Activated gamma-delta T cell treated with anti-CD3 and anti-CD28 coated beads, Interleukin-2, amount 50 U/mL, for 16 hours (primary cell): ENCODE measurements at regions not wholly inside any gene's neighbourhood (a gene's known extent, or its start where the extent isn't known, plus 50 kb on each side); places are given as distances from the start of the nearest gene placed in this dataset.

Experiments
- DNase-seq: peaks from one replicate; pipeline ENCODE4 v3.0.0-alpha.2; 2020; ENCODE audit warnings: low read depth

DNA sequence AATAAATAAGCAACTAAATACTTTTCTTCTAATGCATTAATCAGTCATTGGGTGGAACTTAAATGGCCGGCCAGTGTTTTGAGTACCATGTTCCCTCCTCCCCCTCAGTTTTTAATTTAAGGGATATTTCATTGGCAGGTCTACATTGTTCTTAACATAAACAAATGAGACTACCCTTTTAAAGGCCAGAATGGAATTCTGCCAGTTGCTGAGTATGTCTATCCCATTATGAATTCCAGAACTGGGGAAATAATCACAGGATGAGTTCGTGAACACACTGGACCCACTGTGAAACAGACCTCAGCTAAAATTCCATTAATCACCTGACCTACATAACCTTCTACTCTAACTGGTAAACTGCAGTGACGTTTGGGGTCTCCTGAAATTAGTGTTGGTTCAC, 305.5 kb upstream of the PKN2 start:
- DNase-seq, result no peak

DNA sequence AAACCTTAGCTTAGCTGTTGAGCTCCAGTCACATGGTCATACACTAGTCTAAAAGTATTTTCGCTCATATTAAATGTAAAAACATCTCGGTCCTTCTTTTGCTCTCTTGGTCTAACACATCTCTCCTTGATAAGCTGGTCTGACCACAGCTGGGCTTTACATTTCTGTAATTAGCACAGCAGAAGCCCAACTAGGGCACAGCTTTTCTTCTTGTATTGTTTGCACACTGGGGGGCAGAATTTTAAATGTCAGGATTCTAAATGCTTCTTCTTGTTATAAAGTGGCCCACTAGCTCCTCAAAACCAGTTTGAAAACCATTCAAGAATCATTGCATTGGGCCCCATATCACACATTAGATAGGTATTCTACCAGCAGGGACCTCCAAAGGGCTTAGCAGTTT, 289.1 kb upstream of the PKN2 start:
- no peak for DNase-seq

DNA sequence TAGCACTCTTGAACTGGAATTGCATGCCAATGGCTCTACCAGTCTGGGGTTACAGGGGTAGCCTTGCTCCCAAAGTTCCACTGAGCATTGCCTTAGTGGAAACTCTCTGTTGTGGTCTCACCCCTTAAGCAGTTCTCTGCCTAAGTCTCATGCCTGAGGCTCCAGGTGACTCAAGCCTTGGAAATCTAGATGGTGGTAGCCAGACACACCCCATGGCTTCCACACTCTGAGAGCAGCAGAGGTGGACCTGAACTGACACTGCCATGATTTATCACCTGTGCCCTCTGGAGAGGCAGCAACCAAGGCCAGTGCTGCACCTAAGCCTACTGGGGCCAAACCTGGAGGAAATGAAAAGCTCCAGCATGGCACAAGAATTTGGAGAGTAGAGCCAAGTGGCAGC, 285.7 kb upstream of the PKN2 start:
- no peak for DNase-seq

DNA sequence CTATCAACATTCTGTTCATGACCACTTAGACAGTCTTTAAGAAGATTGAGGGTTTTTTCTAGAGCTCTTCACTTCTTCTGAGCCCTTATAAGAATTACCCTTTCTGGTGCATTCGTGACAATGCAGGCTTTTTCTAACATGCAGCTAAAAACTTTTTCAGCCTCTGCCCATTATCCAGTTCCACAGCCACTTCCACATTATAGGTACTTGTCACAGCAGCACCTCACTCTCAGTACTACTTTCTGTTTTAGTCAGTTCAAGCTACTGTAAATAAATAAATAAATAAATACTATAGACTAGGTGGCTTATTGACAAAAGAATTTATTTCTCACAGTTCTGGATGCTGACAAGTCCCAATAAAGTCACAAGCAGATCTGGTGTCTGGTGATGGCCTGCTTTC, 284.4 kb upstream of the PKN2 start:
- no peak for DNase-seq

DNA sequence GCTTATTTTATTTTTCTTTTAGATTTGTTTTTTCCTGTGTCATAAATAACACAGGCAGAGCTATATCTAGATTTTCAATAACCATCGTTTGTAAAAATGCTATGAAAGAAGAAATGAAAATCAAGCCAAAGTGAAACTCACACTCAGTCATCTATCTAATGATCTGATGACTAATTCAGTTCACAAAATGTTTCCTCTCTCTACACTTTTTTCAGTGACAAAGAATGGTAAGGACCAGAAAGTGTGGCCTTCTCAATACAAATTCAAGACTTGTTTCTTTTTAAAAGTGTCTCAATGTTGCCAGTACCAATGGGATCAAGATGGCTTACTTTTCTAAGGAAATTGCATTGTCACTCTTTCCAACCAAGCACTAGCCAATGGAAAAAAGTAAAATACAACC, 282.8 kb upstream of the PKN2 start:
- no peak for DNase-seq

DNA sequence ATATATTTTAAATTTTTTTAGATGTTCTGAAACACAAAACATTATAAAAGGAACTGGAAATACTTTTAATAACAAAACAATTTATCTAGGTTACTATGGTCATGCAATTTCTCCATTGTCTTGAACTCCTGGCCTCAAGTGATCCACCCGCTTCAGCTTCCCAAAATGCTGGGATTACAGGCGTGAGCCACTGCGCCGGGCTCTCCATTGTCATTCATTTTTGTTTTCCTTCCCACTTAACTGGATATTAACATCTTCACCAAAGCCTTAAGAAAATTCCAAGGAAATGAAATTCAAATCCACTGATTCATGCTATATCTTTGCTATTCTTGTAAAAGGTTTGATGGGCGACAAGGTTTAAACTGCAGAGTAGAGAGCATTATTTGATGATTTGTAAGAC, 279.5 kb upstream of the PKN2 start:
- DNase-seq, result no peak

DNA sequence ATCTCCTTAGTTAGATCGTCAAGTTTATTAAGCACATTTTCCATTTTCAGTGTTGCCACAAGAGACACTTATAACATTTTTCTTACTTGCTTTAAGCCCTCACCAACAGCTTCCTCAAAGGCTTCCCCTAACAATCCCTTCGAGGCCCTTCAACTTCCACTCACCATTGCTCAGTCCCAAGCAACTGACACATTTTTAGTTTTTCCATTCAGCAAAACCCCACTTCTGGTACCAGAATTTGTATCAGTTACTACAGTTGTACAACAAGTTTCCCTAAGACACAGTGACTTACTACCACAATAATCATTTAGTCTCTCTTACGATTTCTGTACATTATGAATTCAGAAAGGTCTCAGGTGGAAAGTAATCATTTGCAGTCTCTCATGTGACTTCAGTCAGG, 276.8 kb upstream of the PKN2 start:
- DNase-seq, result no peak

DNA sequence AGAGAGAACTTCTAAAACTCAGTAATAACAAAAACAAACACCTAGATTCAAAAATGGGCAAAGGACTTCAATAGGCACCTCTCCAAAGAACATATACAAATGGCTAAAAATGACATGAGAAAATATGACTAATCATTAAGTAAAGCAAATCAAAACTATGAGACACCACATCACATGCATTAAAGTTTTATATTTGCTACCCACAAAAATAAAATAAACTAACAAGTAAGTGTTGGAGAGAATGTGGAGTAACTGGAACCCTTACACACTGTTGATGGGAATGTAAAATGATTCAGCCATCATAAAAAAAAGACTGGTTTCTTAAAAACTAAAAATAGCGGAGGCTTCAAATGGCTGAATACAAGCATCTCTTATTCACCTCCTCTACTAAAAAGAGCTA, 262.1 kb upstream of the PKN2 start:
- DNase-seq, result no peak

DNA sequence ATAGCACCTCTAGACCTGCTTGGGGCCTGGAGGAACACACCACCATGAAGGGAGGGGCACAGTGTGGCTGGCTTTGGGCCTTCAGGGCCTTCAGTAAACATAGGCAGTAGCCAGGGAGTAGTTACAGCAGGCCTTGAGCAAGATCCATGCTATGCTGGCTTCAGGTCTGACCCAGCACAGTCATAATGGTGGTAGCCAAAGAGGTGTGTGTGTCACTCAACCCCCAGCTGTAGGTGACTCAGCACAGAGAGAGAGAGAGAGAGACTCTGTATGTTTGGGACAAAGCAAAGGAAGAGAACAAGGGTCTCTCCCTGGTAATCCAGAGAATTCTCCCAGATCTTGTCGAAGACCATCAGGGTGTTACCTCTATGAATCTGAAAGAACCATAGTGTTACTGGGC, 250.5 kb upstream of the PKN2 start:
- DNase-seq, result no peak

DNA sequence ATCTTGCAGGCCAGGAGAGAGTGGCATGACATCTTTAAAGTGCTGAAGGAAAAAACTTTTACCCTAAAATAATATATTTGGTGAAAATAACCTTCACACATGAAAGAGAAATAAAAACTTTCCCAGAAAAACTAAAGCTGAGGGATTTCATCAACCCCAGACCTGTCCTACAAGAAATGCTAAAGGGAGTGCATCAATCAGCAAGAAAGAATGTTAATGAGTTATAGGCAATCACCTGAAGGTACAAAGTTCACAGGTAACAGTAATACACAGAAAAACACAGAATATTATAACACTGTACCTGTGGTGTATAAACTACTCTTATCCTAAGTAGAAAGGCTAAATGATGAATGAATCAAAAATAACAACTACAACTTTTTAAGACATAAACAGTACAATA, 249.2 kb upstream of the PKN2 start:
- no peak for DNase-seq

DNA sequence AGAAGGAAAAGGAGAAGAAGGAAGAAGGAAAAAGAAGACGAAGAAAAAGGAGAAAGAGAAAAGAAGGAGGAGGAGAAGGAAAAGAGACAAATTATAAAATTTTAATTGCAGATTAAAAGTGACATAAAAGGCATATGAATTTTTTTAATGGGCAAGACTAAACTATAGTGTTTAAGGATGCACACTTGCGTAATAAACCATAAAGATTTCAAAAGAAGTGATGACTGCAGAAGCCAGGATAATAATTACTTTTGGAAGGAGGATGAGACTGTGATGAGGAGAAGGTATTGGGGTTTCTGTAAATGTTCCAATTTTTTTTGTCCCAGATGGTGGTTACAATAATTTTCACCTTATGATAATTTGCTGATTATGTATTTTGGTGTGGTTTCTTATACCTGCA, 243.1 kb upstream of the PKN2 start:
- no peak for DNase-seq

DNA sequence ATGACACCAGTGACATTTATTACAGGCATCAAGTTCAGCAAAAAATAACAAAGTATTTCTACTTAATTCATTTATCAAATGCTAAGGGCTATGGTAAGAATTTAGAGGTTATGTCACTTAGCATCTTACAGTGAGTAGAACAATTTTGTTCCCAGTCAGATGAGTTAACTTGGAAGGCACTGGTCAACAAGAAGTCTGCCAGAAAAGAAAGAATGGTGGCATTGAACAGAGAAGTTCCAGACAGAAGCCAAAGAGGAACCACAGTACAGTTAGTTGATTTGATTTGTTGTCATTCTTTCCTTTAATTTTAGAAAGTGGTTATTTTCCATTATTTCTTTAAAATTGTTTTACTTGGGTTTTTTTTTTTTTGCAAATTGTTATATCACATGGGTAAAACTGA, 232.2 kb upstream of the PKN2 start:
- no peak for DNase-seq

DNA sequence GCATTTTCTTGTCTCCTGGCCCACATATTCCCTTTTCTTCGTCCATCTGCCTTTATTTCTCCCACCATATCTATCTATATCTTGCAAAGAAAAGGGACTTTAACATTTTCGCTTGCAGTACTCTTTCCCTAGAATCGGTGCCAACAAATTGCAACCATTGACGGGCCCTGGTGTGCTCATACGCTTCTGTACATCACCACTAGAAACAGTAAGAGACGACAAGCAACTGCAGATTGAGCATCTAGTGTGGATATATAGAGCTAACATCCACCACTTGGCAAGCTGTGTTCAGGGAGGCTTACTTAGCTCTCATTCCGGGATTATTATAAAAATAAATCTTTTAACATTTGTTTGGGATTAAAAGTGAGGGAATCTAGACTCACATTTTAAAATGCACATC, 230.8 kb upstream of the PKN2 start:
- DNase-seq, result no peak

DNA sequence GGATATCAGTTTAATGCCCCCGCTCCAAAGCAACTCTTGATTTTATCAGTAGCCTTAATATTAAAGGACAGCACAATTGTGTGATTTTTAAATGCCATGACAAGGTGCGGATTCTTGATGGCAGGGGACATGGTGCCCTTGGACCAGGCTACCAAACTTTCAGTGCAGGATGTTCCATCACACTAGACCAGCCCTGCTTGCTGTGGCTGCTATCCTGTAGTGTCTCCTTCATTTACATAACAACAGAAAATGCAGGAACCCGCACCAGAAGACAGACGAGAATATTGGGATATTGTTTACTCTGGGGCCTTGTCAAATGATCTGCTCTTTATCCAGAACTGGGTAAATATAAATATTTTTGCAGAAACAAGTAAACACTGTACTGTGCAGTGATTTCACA, 229.3 kb upstream of the PKN2 start:
- no peak for DNase-seq

DNA sequence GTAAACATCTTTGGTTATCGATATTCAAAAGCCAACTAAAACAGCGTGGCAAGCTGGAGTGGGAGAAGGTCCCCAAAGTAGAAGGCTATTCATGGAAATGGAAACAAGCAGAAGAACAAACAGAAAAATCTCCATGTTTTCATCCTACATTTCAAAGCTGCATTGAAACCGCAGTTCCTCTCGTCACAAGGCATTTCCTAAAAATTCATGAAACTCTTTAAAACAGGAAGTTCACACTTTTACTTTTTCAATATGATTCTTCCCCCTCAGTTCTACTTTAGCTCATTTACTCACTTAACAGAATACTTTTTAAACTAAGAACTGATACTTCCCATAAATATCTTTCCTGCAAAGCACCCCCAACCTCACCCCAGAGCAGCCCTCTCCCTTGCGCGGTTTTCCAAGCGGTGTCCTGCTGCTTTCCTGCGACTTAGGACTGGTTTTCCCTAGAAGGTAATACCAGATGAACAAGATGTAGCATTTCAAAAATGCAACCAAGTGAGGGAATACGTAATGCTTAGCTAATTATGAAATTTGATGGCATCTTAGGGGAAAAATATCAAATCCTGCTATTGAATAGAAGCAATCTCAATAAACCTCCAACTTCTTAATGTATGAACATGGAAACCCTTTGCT, 228.3 kb upstream of the PKN2 start:
- no peak for DNase-seq

DNA sequence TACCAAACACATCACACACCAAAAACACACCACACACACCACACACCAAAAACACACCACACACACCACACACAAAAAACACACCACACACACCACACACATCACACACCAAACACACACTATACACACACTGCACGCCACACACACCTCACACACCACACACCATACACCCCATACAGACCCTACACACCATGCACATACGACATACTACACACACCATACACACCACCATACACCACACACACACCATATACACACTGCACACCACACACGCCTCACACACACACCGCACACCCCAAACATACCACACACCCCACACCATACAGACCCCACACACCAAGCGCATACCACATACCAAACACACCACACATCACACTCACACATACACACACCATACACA, 226.9 kb upstream of the PKN2 start:
- no peak for DNase-seq

DNA sequence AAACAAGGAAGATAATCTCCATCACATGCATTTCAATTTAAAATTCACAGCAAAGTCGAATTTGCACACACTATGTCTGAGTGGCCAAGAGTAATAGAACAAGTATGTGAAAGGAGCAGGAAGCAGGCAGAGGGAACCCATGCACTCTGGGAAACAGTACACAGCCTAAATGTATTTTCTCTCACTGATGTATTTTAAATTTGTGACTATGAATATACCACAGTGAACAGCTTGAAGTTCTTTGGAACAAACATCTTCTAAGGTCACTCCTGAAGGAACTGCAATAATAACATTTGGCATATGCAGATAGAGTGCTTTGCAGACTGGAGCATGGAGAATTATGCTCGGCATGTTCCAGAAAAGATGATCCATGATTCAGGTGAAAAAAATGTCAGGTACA, 223.1 kb upstream of the PKN2 start:
- no peak for DNase-seq

DNA sequence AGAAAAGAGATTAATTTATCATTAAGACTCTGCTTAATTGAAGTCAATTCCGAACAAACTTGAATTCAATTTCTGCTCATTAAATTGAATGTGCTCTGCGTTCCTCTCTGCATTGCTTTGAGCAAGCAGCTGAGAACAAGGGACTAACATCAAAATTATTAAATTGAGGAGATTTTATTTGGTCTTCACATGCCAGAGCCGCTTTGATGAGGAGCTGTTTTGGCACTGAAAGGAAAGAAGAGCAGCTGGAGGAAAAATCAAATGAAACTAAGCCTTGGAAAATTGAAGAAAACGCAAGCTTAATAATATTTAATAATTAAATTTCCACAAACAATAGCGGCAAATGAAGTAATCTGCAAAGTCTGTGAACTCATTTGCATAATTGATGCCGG, 222.0 kb upstream of the PKN2 start:
- DNase-seq, result no peak

DNA sequence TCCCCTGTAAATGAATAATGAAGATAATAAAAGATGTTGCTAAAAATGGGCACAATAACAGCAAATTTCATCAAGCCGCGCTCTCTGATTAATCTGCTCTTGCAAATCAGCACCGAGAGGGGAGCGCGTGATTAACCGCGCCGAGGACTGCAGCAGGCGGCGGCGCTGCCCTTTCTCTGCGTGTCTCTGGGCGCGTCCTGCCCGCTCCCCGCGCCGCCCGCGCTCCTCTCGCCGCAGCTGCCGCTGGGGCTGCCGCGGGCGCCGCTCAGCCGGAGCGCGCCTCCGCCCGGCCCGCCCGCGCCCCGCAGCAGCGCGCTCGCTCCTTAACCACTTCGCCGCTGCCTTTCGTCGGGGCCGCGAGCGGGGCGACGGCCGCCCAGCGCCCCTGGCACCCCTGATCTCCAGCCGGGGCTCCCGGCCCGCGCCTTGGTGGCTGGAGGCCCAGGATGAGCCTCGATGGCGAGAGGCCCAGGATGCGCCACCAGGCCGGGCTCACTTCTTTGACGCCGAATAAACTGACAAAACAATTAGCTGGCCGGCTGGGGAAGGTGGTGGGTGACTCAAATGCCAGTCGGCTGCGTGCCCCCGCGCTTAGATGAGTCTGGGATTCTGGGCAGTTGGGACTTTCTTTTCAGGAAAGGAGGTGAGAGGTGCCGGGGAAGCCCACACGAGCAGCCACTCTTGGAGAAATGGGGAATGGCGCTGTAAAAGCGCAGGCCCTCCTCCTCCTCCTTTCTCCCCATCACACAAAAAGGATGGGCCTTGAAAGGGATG, 221.4 kb upstream of the PKN2 start:
- DNase-seq, result no peak

DNA sequence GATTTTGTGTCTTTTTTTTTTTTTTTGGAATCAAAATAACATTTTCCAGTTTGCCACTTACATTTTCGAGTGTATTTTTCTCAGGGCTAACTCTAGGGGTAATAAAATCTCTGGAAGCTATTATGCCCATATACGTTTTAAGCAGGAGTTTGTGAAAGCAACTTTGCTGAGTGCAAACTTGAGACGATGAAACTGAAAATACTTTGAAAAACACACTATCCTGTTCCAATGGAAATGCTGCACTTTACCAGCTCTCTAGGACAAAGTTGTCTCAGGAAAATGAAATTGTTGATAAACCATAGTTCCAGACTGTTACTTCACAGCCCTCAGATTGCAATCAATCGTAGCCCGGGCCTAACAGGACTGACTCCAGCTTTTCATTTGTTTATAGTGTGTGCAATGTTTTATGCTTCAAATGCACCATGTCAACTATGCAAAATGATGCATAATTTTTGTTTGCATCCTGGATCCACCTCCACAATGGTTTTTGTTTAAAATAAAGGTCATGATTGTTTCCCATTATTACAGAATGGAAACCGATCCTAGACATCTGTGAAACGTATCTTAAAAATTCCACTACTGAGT, 220.6 kb upstream of the PKN2 start:
- DNase-seq, result no peak

DNA sequence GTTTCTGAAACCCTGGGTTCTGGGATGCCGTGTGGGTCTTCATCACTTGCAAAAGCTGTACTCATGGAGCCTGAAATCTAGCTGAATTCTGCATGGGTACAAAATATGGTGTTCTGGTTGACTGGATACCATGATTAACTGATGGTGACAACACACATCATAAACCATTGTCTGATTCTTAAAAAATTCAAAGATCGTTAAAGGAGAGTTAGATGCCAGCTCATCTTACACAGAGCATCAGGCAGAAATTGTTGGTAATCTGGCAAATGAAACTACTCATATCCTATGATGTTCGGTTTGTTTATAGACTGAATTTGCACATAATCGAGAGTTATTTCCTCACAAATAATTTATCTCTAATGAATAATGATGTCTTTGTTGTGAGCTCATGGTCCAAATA, 218.1 kb upstream of the PKN2 start:
- no peak for DNase-seq

DNA sequence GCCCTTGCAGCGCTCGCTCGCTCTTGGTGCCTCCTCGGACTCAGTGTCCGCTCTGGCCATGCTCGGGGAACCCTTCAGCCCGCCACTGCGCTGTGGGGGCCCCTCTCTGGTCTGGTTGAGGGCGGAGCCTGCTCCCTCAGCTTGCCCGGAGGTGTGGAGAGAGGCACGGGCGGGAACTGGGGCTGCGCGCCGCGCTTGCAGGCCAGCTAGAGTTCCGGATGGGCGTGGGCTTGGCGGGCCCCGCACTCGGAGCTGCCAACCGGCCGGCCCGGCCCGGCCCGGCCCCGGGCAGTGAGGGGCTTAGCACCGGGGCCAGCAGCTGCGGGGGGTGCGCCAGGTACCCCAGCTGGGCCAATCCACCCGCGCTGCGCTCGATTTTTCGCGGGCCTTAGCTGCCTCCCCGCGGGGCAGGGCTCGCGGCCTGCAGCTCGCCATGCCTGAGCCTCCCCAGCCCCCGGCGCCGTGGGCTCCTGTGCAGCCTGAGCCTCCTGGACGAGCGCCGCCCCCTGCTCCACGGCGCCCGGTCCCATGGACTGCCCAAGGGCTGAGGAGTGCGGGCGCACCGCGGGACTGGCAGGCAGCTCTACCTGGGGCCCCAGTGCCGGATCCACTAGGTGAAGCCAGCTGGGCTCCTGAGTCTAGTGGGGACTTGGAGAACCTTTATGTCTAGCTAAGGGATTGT, 217.0 kb upstream of the PKN2 start:
- DNase-seq, result no peak

DNA sequence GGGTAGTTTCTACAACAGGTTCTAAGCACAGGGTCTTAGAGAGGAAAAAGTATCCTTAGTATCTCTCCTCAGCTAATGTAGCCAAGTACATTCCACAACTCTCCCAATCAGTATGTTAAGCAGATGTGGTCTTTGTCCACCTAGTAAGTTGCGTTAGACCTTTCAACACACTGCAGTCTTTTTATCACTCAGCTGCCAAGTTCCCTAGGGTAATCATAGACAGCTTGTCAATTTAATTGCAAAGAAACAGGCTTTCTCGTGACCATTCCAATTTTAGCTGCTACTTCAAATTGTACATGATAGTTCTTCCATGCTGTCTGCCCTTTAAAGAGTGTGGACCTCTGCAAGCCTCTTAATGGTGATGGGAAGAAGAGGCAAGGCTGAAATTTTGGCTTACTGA, 211.8 kb upstream of the PKN2 start:
- DNase-seq, result no peak
